ENCODE measurements at regions not wholly inside any gene's neighbourhood (a gene's known extent, or its start where the extent isn't known, plus 50 kb on each side); places are given as distances from the start of the nearest gene placed in this dataset.
"Not testable (repeated sequence)": the region's sequence is repeated elsewhere in the genome, so short reads cannot be mapped to it uniquely, and the experiment has no call there.

GRCh38 chr3:165716592-165716991 is 120.6 kb downstream of the BCHE start:
- DNase-seq (ENCODE audit: low read depth in 3 of 3, low spot score in 2 of 3): no peak

DNA sequence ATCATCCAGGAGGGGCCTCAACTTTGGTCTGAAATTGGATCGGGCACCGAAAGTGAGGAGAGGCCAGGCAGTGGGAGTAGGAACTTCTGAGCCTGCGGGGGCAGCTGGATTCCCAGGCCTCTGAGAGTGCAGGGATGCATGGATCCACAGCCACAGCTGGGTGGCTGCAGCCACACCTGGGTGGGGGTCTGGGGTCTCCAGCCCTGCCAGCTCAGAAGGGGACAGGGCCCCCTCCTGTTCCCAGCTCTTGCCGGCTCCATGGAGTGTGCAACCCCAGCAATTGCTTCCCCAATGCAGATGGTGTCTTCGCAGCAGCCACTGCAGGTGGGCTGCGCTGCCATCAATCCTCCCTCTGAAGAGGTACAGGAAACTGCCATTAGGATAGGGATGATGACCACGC is 123.7 kb downstream of the BCHE start:
- DNase-seq (ENCODE audit: low read depth in 3 of 3, low spot score in 2 of 3): no peak

GRCh38 chr3:165712382-165712781 is 124.8 kb downstream of the BCHE start:
- no peak for DNase-seq (ENCODE audit: low read depth in 3 of 3, low spot score in 2 of 3)

GRCh38 chr3:165697910-165698309 is 139.3 kb downstream of the BCHE start:
- DNase-seq (ENCODE audit: low read depth in 3 of 3, low spot score in 2 of 3): no peak

DNA sequence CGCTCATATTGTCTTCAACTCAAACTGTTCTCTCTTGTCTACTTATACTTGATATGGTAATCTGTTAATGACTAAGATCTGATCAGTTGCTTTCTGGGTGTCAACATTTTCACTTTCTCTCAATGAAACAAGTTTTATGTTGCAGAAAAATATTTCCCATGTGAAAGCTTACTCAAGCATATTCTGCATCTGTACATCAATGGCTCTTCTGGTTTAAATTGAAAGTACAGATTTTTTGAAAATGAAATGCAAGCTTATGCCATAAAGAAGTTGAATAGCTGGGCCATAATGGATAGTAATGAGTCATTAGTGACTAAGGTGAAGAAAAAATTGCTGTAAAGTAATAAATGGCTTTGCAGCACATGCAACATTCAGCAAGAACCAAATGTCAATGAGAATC is 140.7 kb downstream of the BCHE start:
- DNase-seq (ENCODE audit: low read depth in 3 of 3, low spot score in 2 of 3): no peak

DNA sequence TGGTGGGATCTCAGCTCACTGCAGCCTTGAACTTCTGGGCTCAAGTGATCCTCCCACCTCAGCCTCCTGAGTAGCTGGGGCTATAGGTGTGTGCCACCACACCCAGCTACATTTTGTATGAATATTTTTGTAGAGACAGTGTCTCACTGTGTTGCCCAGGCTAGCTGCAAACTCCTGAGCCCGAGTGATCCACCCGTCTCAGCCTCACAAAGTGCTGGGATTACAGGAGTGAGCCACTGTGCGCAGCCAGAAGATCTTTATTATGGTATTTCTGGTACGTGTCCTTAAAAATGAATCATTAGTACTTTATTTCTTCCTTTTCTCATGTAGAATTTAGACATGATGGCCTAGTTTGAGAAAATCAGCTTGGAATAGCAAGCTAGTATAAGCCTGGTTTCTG is 153.3 kb downstream of the BCHE start:
- DNase-seq (ENCODE audit: low read depth in 3 of 3, low spot score in 2 of 3): no peak

GRCh38 chr3:165682734-165683133 is 154.5 kb downstream of the BCHE start:
- no peak for DNase-seq (ENCODE audit: low read depth in 3 of 3, low spot score in 2 of 3)

- DNase-seq (ENCODE audit: low read depth in 3 of 3, low spot score in 2 of 3): no peak
These were observed 167.3 kb downstream of the BCHE start for GRCh38 chr3:165669967-165670366.

DNA sequence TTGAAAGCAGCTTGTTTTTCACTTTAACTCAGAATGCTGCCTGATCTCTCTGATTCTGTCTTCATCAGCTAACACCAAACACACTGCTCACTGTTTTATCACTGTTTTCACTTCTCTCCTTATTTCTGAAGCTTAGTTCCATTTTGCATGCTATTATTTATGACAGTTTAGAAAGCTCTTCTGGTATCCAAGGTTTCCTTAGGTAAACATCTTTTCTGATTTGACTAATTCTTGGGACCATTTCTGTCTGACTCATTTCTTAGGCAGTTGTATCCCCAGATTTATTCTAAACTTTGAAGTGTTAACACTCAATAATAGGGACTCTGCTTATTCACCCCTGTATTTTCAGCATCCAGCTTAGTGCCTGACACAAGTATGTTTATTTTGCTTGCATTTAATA is 167.7 kb downstream of the BCHE start:
- no peak for DNase-seq (ENCODE audit: low read depth in 3 of 3, low spot score in 2 of 3)

DNA sequence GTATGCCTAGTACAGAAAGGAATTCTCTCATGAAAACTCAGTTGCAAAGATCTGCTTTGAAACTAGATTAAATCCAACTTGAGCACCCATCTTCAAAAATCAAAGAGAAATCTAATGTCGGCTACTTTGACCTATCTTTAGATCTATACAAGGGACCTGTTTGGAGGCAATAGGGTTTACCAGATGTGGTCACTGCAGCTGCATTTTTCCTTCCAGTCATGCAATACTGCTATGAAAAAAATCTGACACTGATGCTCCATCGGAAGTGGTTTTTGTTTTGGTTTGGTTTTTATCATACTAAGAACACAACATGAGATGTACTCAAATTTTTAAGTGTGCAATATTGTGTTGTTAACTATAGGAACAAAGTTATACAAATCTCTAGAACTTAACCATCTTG is 169.5 kb downstream of the BCHE start:
- DNase-seq (ENCODE audit: low read depth in 3 of 3, low spot score in 2 of 3): no peak

- DNase-seq (ENCODE audit: low read depth in 3 of 3, low spot score in 2 of 3): no peak
These were observed 179.2 kb downstream of the BCHE start for GRCh38 chr3:165658027-165658426.

GRCh38 chr3:165653130-165653778 is 184.0 kb downstream of the BCHE start:
- no peak for DNase-seq (ENCODE audit: low read depth in 3 of 3, low spot score in 2 of 3)

- not testable (repeated sequence) for DNase-seq (ENCODE audit: low read depth in 3 of 3, low spot score in 2 of 3)
These were observed 187.9 kb downstream of the BCHE start for GRCh38 chr3:165649282-165649681.

GRCh38 chr3:165645191-165645590 is 192.0 kb downstream of the BCHE start:
- no peak for DNase-seq (ENCODE audit: low read depth in 3 of 3, low spot score in 2 of 3)

DNA sequence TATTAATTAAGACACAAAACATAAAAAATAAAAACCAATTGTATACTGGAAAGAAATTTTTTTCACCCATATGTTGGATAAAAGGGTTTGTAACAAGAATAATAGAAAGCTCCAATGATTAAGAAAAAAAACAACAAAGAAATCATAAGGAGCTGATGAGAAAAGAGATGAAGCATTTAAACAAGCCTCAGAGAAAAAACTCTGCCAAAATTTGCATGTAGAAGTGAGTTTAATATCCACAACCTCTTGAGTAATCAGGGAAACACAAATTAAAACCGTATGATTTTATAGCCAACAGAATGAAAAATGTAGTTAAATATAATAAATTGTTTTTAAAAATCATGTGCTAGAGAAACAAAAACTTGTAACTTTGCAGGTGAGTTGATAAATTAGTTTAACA is 192.9 kb downstream of the BCHE start:
- no peak for DNase-seq (ENCODE audit: low read depth in 3 of 3, low spot score in 2 of 3)

DNA sequence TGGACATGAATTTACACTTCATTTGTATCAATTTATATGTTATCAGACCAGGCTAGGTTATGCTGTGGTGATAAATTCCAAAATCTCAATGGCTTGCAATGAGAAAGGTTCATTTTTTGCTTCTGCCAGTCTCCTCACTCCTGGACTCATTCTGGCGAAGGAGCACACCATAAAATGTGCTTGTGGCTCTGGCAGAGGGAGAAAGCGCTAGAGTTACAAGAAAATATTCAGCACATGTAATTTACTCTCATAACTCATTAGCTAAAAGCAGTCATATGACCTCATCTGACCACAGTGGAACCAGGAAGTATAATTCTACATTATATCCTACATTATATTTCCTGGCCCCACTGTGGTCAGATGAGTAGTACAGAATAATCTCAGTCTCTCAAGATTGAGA is 193.8 kb downstream of the BCHE start:
- no peak for DNase-seq (ENCODE audit: low read depth in 3 of 3, low spot score in 2 of 3)

GRCh38 chr3:165642761-165643420 is 194.3 kb downstream of the BCHE start:
- peak in 1 of 3 donors; percentile 4 for DNase-seq (ENCODE audit: low read depth in 3 of 3, low spot score in 2 of 3)

DNA sequence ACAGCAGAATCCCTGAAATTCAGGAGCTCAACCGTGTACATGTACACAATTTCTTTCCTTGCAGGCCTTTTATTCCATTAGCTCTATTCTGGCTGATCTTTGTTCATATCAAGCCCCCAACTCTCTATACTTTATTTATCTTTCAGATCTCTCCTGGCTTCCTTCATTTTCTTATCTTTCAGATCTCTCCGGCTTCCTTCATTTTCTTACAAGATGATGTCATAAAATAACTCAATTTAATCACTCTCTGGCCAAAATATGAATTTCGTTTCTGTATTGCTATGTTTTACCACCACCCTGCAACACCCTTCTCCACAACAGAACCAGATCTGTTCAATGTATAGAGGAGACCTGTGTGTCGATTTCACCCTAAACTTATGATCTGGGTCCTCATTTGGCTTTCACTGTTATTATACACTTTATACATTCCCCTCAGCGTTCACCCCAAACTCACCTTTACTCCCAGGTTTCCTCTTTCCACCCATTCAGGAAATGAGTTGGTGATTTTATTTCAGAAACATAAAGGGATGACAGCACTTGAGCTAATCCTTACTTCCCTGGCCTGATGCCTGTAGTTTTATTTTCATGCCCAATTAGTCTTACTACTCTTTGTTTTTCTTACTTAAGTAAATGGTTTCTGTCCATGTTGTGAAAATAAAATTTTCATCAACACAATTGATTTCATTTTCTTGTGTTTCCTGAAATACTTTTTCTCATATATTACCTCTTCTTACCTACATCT is 195.5 kb downstream of the BCHE start:
- DNase-seq (ENCODE audit: low read depth in 3 of 3, low spot score in 2 of 3): no peak

- DNase-seq (ENCODE audit: low read depth in 3 of 3, low spot score in 2 of 3): no peak
These were observed 196.3 kb downstream of the BCHE start for GRCh38 chr3:165640970-165641369.

- no peak for DNase-seq (ENCODE audit: low read depth in 3 of 3, low spot score in 2 of 3)
These were observed 197.2 kb downstream of the BCHE start for GRCh38 chr3:165640031-165640430.

- no peak for DNase-seq (ENCODE audit: low read depth in 3 of 3, low spot score in 2 of 3)
These were observed 199.2 kb downstream of the BCHE start for GRCh38 chr3:165638034-165638433.

- no peak for DNase-seq (ENCODE audit: low read depth in 3 of 3, low spot score in 2 of 3)
These were observed 200.6 kb downstream of the BCHE start for GRCh38 chr3:165636684-165637015.

All from right renal cortex interstitium (tissue), 3 donors.